Retinal pigment epithelial cell (primary cell): ENCODE measurements at regions not wholly inside any gene's neighbourhood (a gene's known extent, or its start where the extent isn't known, plus 50 kb on each side); places are given as distances from the start of the nearest gene placed in this dataset.

Source experiments
- DNase-seq: peaks from one replicate; pipeline ENCODE4 v3.0.0-alpha.2; 2010; ENCODE audit warnings: low read depth
- H3K4me3 ChIP-seq: 2 replicates; pipeline ENCODE4 v1.5.1; 2011; ENCODE audit warnings: mild to moderate bottlenecking, low read length, control low read depth, moderate library complexity
- TF ChIP-seq, protein P1 (sequence below): conservative IDR thresholded peaks from 2 replicates; pipeline ENCODE4 v1.5.1; 2011; ENCODE audit warnings: low read depth, low read length, control low read depth, inconsistent platforms

- H3K4me3 ChIP-seq, result no peak overlapping the region
- peak; percentile 30 for DNase-seq
- TF ChIP-seq, protein P1, sequence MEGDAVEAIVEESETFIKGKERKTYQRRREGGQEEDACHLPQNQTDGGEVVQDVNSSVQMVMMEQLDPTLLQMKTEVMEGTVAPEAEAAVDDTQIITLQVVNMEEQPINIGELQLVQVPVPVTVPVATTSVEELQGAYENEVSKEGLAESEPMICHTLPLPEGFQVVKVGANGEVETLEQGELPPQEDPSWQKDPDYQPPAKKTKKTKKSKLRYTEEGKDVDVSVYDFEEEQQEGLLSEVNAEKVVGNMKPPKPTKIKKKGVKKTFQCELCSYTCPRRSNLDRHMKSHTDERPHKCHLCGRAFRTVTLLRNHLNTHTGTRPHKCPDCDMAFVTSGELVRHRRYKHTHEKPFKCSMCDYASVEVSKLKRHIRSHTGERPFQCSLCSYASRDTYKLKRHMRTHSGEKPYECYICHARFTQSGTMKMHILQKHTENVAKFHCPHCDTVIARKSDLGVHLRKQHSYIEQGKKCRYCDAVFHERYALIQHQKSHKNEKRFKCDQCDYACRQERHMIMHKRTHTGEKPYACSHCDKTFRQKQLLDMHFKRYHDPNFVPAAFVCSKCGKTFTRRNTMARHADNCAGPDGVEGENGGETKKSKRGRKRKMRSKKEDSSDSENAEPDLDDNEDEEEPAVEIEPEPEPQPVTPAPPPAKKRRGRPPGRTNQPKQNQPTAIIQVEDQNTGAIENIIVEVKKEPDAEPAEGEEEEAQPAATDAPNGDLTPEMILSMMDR, result no peak
Measured at GRCh38 chr9:118263949-118264348, 559.7 kb downstream of the TLR4 start.

DNA sequence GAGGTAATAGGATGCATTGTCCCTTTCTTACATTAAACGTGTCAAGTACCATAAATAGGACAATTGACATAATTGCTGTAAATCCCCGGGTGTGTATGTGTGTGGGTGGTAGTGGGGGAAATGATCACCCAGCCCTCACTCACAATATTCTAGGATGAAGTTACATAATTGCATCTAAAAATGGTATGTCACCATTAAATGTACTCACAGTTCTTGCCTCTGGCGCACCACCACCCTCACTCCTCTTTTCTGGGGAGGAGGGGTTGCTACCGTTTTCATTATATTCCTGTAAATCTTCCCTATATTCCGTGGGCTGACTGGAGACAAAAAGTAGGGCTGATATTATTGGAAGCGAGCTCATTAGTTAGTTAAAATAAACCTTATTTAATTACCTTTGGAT lies 563.8 kb downstream of the TLR4 start:
- H3K4me3 ChIP-seq, result no peak overlapping the region
- TF ChIP-seq, protein P1, result no peak
- DNase-seq, result no peak

- H3K4me3 ChIP-seq, result no peak overlapping the region
- TF ChIP-seq, protein P1, result no peak
- DNase-seq, result no peak
Measured at GRCh38 chr9:118269623-118270022, 565.4 kb downstream of the TLR4 start.

DNA sequence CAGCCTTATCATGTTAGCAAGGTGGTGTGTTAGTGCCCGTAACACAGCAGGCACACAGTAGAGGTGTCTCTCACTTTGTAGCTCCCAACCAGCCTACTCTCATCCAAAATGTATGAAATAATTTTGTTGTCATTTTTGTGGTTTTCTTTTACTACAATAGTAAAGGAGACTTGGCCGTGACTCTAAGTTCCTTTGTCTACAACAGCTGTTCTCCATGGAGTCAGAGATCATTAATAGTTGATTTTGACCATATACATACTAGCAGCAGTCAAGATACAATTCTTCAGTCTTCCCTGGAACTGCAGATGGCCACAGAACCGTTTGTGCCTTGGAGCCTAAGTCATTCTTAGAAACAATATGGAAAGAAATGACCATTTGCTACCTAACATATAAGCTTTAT lies 567.1 kb downstream of the TLR4 start:
- TF ChIP-seq, protein P1, result no peak
- H3K4me3 ChIP-seq, result no peak overlapping the region
- DNase-seq, result no peak

DNA sequence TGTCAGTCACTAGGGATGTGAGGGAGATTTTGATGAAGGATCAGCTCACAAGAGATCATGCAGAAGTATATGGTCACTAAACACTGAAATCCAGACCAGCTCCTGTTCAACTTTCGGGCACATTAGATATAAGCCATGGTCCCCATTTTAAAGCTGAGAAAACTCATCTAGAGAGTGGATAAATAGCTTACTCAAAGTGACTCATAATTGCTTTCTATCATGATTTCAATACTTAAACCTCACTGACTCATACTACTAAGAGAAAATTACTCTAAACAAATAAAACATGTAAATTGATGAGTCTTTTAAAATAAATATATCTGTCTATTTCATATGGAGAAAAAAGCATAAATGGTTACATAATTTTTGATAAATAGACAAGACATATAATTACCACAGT lies 567.7 kb downstream of the TLR4 start:
- H3K4me3 ChIP-seq, result no peak overlapping the region
- TF ChIP-seq, protein P1, result no peak
- peak; percentile 3 for DNase-seq

GRCh38 chr9:118273048-118273447 lies 568.8 kb downstream of the TLR4 start:
- DNase-seq, result no peak
- H3K4me3 ChIP-seq, result no peak overlapping the region
- TF ChIP-seq, protein P1, result no peak

GRCh38 chr9:118276784-118277183 lies 572.6 kb downstream of the TLR4 start:
- no peak overlapping the region for H3K4me3 ChIP-seq
- TF ChIP-seq, protein P1, result no peak
- DNase-seq, result no peak
